ENCODE measurements at regions not wholly inside any gene's neighbourhood (a gene's known extent, or its start where the extent isn't known, plus 50 kb on each side); places are given as distances from the start of the nearest gene placed in this dataset.

DNA sequence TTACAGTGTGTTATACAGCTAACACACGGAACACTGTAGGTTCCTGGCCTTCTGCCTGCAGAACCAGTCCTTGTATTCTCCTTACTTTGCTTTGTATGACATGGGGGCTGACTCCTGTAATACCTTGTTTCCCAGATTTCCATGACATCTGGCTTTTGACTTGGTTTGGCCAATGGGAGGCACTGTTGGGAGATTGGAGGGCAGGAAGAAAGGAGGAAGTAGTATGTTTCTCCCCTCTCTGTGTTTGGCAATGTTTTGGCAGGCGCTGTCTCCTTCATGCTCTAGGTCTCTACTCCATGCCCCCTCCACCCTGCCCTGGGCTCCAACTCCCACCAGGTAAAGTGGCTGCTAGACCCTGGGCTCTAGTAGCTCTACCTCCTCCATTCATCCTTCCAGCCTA is 331.1 kb upstream of the SLC14A2 start:
- TF ChIP-seq CTCF (optimal IDR thresholded peaks at IDR 0.05 in 1 of 3, IDR thresholded peaks at IDR 0.05 in 1 of 3, conservative IDR thresholded peaks at IDR 0.05 in 1 of 3; ENCODE audit: extremely low read depth in 1 of 3, insufficient read depth in 2 of 3, low read length in 3 of 3), result no peak
- no peak for TF ChIP-seq EZH2 (IDR thresholded peaks at IDR 0.05; ENCODE audit: low read length)
